ENCODE measurements at regions not wholly inside any gene's neighbourhood (a gene's known extent, or its start where the extent isn't known, plus 50 kb on each side); places are given as distances from the start of the nearest gene placed in this dataset.

DNA sequence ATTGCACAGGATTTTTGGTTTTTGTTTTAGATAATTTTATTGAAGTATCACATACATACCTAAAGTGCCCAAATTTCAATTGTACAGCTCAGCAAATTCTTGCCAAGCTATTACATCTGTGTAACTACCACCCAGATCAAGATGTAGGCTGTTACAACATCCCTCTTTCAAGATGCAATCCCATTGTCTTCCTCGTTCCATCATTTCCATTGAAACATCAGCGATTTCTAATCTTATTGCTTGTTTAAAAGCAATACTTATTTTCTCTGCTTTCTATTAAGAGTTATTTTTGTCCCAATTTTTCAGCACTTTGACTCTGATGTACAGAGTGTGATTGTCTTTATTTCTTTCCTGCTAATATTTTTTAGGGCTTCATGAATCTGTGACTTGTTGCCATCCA lies 372.8 kb upstream of the SHH start:
- no peak for TF ChIP-seq POLR2A (IDR thresholded peaks at IDR 0.05)
- TF ChIP-seq POLR2AphosphoS5 (IDR thresholded peaks at IDR 0.05): no peak

Measured in breast epithelium (tissue), 3 donors.